ENCODE measurements at regions not wholly inside any gene's neighbourhood (a gene's known extent, or its start where the extent isn't known, plus 50 kb on each side); places are given as distances from the start of the nearest gene placed in this dataset.
"Not testable (repeated sequence)": the region's sequence is repeated elsewhere in the genome, so short reads cannot be mapped to it uniquely, and the experiment has no call there.

DNA sequence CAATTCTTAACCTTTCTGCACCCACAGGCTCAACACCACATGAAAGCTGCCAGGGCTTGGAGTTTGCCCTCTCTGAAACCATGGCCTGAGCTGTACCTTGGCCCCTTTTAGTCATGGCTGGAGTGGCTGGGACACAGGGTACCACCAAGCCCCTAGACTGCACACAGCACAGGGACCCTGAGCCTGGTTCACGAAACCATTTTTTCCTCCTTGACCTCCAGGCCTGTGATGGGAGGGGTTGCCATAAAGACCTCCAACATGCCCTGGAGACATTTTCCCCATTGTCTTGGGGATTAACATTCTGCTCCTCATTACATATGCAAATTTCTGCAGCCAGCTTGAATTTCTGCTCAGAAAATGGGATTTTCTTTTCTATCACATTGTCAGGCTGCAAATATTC is 113.4 kb downstream of the XPNPEP1 start:
- TF ChIP-seq POLR2A (IDR thresholded peaks at IDR 0.05; ENCODE audit: low read length); POLR2AphosphoS2 (conservative IDR thresholded peaks at IDR 0.05; ENCODE audit: low read length): not testable (repeated sequence)
- peak; percentile 82 for TF ChIP-seq ZFP36 (IDR thresholded peaks at IDR 0.05; ENCODE audit: borderline replicate concordance, partially characterized antibody)
- TF ChIP-seq, protein P1, sequence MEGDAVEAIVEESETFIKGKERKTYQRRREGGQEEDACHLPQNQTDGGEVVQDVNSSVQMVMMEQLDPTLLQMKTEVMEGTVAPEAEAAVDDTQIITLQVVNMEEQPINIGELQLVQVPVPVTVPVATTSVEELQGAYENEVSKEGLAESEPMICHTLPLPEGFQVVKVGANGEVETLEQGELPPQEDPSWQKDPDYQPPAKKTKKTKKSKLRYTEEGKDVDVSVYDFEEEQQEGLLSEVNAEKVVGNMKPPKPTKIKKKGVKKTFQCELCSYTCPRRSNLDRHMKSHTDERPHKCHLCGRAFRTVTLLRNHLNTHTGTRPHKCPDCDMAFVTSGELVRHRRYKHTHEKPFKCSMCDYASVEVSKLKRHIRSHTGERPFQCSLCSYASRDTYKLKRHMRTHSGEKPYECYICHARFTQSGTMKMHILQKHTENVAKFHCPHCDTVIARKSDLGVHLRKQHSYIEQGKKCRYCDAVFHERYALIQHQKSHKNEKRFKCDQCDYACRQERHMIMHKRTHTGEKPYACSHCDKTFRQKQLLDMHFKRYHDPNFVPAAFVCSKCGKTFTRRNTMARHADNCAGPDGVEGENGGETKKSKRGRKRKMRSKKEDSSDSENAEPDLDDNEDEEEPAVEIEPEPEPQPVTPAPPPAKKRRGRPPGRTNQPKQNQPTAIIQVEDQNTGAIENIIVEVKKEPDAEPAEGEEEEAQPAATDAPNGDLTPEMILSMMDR (IDR thresholded peaks at IDR 0.05), result not testable (repeated sequence)
- TF ChIP-seq, protein P2, sequence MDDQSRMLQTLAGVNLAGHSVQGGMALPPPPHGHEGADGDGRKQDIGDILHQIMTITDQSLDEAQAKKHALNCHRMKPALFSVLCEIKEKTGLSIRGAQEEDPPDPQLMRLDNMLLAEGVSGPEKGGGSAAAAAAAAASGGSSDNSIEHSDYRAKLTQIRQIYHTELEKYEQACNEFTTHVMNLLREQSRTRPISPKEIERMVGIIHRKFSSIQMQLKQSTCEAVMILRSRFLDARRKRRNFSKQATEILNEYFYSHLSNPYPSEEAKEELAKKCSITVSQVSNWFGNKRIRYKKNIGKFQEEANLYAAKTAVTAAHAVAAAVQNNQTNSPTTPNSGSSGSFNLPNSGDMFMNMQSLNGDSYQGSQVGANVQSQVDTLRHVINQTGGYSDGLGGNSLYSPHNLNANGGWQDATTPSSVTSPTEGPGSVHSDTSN (IDR thresholded peaks at IDR 0.05), result not testable (repeated sequence)
